CD4-positive, alpha-beta T cell (primary cell): ENCODE measurements at regions not wholly inside any gene's neighbourhood (a gene's known extent, or its start where the extent isn't known, plus 50 kb on each side); places are given as distances from the start of the nearest gene placed in this dataset.

Source experiments
- ATAC-seq: fragments of 200-7000 bp; cut with Tn5 transposase; one replicate; pipeline ENCODE4 v1.10.0; 2022; ENCODE audit warnings: mild to moderate bottlenecking; ENCODE audit not compliant: poor library complexity
- CTCF ChIA-PET: fragments of 350-600 bp; sonication (Branson Sonifier 250); formaldehyde crosslinking; loops from one replicate; lab custom pipeline; 2021; ENCODE audit warnings: antibody characterized with exemption, inconsistent platforms; lab: Charles Lee
- POLR2A ChIA-PET: fragments of 350-600 bp; sonication (Branson Sonifier 250); formaldehyde crosslinking; loops from one replicate; lab custom pipeline; 2021; ENCODE audit warnings: antibody characterized with exemption, inconsistent platforms; lab: Charles Lee
- DNase-seq, 14 experiments: peaks; one replicate each; pipeline ENCODE4 v3.0.0-alpha.2; 2013 to 2020; ENCODE audit warnings: mixed read lengths in 2 of 14
- H3K27ac ChIP-seq, 2 donors: one replicate each; pipeline versions ENCODE4 v1.5.1 to v1.7.0; 2013; ENCODE audit warnings: low read length in 2 of 2, low read depth in 1 of 2, mild to moderate bottlenecking in 1 of 2
- H3K27me3 ChIP-seq, 2 experiments: 1 replicate in 1 of 2; 2 replicates in 1 of 2; pipeline versions ENCODE4 v1.6.1 to v1.7.0; 2013; ENCODE audit warnings: low read length in 2 of 2, control low read depth in 1 of 2, mild to moderate bottlenecking in 1 of 2, moderate library complexity in 1 of 2; ENCODE audit not compliant: insufficient read depth in 2 of 2, control insufficient read depth in 1 of 2
- H3K36me3 ChIP-seq: one replicate; pipeline ENCODE4 v1.6.1; 2013; ENCODE audit warnings: low read length, control low read depth; ENCODE audit not compliant: insufficient read depth
- H3K4me1 ChIP-seq: one replicate; pipeline ENCODE4 v1.6.1; 2013; ENCODE audit warnings: low read length, control low read depth; ENCODE audit not compliant: insufficient read depth
- H3K4me3 ChIP-seq: one replicate; pipeline ENCODE4 v1.5.1; 2013; ENCODE audit warnings: mild to moderate bottlenecking, low read length, moderate library complexity
- H3K9me3 ChIP-seq, 2 experiments: 1 replicate in 1 of 2; 2 replicates in 1 of 2; pipeline versions ENCODE4 v1.6.1 to v1.7.0; 2013; ENCODE audit warnings: low read length in 2 of 2, mild to moderate bottlenecking in 2 of 2, control low read depth in 1 of 2, moderate library complexity in 1 of 2; ENCODE audit not compliant: control insufficient read depth in 1 of 2, insufficient read depth in 1 of 2
- H3K27ac Mint-ChIP-seq: one replicate; pipeline ENCODE4 v1.8.0; 2020; ENCODE audit warnings: mixed read lengths
- H3K27me3 Mint-ChIP-seq: one replicate; pipeline ENCODE4 v1.8.0; 2021; ENCODE audit warnings: mixed read lengths
- H3K36me3 Mint-ChIP-seq: one replicate; pipeline ENCODE4 v1.8.0; 2021; ENCODE audit warnings: low read depth, mixed read lengths
- H3K4me1 Mint-ChIP-seq: one replicate; pipeline ENCODE4 v1.8.0; 2021; ENCODE audit warnings: low read depth, mixed read lengths
- H3K4me3 Mint-ChIP-seq: one replicate; pipeline ENCODE4 v1.8.0; 2020; ENCODE audit warnings: mild to moderate bottlenecking, mixed read lengths
- H3K9me3 Mint-ChIP-seq: one replicate; pipeline ENCODE4 v1.8.0; 2020; ENCODE audit warnings: mixed read lengths
- intact Hi-C, 2 experiments: fragments of 100-400 bp; cut with DNase I in 1 of 2; cut with micrococcal nuclease in 1 of 2; formaldehyde crosslinking; loops; one replicate each; pipeline versions ENCODE4 v1.15.1 to v1.9.0; 2023 to 2025; cut with DNase I, micrococcal nuclease
- TF ChIP-seq, protein P1 (sequence below): fragments of 200-600 bp; IDR thresholded peaks from one replicate; pipeline ENCODE4 v1.8.0; 2022; ENCODE audit warnings: antibody characterized with exemption, mild to moderate bottlenecking

DNA sequence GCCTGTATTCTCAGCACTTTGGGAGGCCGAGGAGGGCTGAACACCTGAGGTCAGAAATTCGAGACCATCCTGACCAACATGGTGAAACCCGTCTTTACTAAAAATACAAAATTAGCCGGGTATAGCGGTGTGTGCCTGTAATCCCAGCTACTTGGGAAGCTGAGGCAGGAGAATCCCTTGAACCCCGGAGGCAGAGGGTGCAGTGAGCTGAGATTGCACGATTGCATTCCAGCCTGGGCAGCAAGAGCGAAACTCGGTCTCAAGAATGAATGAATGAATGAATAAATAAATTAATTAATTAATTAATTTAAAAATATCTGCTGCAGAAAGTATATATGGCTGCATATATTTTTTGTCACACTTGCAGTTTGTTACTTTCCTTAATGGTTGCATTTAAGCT, 781.8 kb downstream of the DNAJB9 start:
- no peak overlapping the region for H3K27ac Mint-ChIP-seq
- Histone ChIP-seq H3K4me1 (no peaks in the 10 kb centered on the region), H3K9me3 (no peaks in the 10 kb centered on the region), H3K27ac (no peak overlapping the region), H3K27me3 (no peaks in the 10 kb centered on the region), H3K36me3 (no peaks in the 10 kb centered on the region), H3K4me3 (no peak overlapping the region)
- no peak for DNase-seq
- TF ChIP-seq, protein P1, sequence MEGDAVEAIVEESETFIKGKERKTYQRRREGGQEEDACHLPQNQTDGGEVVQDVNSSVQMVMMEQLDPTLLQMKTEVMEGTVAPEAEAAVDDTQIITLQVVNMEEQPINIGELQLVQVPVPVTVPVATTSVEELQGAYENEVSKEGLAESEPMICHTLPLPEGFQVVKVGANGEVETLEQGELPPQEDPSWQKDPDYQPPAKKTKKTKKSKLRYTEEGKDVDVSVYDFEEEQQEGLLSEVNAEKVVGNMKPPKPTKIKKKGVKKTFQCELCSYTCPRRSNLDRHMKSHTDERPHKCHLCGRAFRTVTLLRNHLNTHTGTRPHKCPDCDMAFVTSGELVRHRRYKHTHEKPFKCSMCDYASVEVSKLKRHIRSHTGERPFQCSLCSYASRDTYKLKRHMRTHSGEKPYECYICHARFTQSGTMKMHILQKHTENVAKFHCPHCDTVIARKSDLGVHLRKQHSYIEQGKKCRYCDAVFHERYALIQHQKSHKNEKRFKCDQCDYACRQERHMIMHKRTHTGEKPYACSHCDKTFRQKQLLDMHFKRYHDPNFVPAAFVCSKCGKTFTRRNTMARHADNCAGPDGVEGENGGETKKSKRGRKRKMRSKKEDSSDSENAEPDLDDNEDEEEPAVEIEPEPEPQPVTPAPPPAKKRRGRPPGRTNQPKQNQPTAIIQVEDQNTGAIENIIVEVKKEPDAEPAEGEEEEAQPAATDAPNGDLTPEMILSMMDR = no peak
- ChIA-PET POLR2A (no interaction called here), CTCF (no interaction called here)
- intact Hi-C loops = loop anchor here in 1 of 2 experiments (5.0 kb wide), 1 partner anchor 901 kb away; no protein-coding TSS in a partner anchor
- no peaks in the 10 kb centered on the region for H3K9me3 Mint-ChIP-seq
- no peaks in the 10 kb centered on the region for H3K36me3 Mint-ChIP-seq
- no peak overlapping the region for H3K4me3 Mint-ChIP-seq
- no peaks in the 10 kb centered on the region for H3K4me1 Mint-ChIP-seq
- no peak for ATAC-seq
- H3K27me3 Mint-ChIP-seq = no peaks in the 10 kb centered on the region

DNA sequence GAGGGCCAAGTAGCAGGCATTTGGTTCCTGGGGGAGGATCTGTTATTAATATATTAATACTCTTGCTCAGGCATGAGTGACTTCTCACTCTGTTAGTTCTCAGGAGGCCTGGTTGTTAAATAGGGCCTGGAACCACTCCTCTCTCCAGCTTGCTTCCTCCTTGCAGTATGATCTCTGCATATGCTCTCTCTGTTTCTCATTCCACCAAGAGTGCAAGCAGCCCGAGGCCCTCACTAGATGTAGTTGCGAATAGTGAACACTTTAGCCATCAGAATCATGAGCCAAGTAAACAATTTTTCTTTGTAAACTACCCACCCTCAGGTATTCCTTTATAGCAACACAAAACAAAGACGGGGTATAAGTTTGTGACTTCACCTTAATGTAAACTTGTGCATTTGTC, 784.3 kb downstream of the DNAJB9 start:
- ATAC-seq = no peak
- H3K4me1 Mint-ChIP-seq = no peaks in the 10 kb centered on the region
- Histone ChIP-seq H3K4me3 (no peak overlapping the region), H3K27ac (no peak overlapping the region), H3K4me1 (no peaks in the 10 kb centered on the region), H3K36me3 (no peaks in the 10 kb centered on the region), H3K9me3 (no peaks in the 10 kb centered on the region), H3K27me3 (no peaks in the 10 kb centered on the region)
- H3K36me3 Mint-ChIP-seq = no peaks in the 10 kb centered on the region
- no peaks in the 10 kb centered on the region for H3K27me3 Mint-ChIP-seq
- no peaks in the 10 kb centered on the region for H3K9me3 Mint-ChIP-seq
- TF ChIP-seq, protein P1 = no peak
- CTCF ChIA-PET = no interaction called here
- intact Hi-C loops = loop anchor here in 1 of 2 experiments (5.0 kb wide), 1 partner anchor 898 kb away; no protein-coding TSS in a partner anchor
- no peak overlapping the region for H3K27ac Mint-ChIP-seq
- H3K4me3 Mint-ChIP-seq = no peak overlapping the region
- DNase-seq = no peak
- POLR2A ChIA-PET = no interaction called here

DNA sequence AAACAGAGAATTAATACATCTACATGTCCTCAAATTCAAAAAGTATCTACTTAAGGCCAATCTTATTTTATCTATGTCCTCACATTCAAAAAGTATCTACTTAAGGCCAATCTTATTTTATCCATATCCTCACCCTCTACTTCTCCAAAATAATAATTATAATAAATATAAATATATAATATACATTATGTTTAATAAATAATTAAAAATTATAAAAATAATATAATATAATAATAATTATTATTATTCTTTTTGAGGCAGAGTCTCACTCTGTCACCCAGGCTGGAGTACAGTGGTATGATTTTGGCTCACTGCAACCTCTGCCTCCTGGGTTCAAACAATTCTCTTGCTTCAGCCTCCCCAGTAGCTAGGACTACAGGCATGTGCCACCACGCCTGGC, 784.9 kb downstream of the DNAJB9 start:
- H3K27me3 Mint-ChIP-seq = no peaks in the 10 kb centered on the region
- H3K4me1 Mint-ChIP-seq = no peaks in the 10 kb centered on the region
- intact Hi-C loops = loop anchor here in 1 of 2 experiments (5.0 kb wide), 1 partner anchor 898 kb away; no protein-coding TSS in a partner anchor
- no peaks in the 10 kb centered on the region for H3K36me3 Mint-ChIP-seq
- no peak for DNase-seq
- ChIA-PET CTCF (no interaction called here), POLR2A (no interaction called here)
- no peak for ATAC-seq
- no peaks in the 10 kb centered on the region for H3K27me3 ChIP-seq
- H3K9me3 ChIP-seq = no peaks in the 10 kb centered on the region
- no peaks in the 10 kb centered on the region for H3K4me1 ChIP-seq
- H3K27ac Mint-ChIP-seq = no peak overlapping the region
- no peaks in the 10 kb centered on the region for H3K36me3 ChIP-seq
- H3K9me3 Mint-ChIP-seq = no peaks in the 10 kb centered on the region
- H3K4me3 Mint-ChIP-seq = no peak overlapping the region
- no peak overlapping the region for H3K4me3 ChIP-seq
- H3K27ac ChIP-seq = no peak overlapping the region
- TF ChIP-seq, protein P1 = no peak
